WTC11 (cell line): ENCODE measurements at regions not wholly inside any gene's neighbourhood (a gene's known extent, or its start where the extent isn't known, plus 50 kb on each side); places are given as distances from the start of the nearest gene placed in this dataset.

Experiments
- ATAC-seq: fragments of 200-7000 bp; cut with Tn5 transposase; 2 replicates; pipeline ENCODE4 v1.10.0; 2021; ENCODE audit warnings: mild to moderate bottlenecking, moderate library complexity
- CTCF ChIA-PET: fragments of 300-600 bp; sonication (Branson Sonifier 250); formaldehyde crosslinking; loops from one replicate; lab custom pipeline; 2021; ENCODE audit warnings: antibody characterized with exemption; lab: Charles Lee
- POLR2A ChIA-PET: fragments of 350-600 bp; sonication (Branson Sonifier 250); formaldehyde crosslinking; loops from one replicate; lab custom pipeline; 2021; ENCODE audit warnings: antibody characterized with exemption; lab: Charles Lee
- DNase-seq: peaks from one replicate; pipeline ENCODE4 v3.0.0; 2021; ENCODE audit warnings: low spot score
- H3K27ac Mint-ChIP-seq: 2 replicates; pipeline ENCODE4 v1.8.0; 2021; ENCODE audit warnings: mixed read lengths
- H3K27me3 Mint-ChIP-seq: 2 replicates; pipeline ENCODE4 v1.8.0; 2021; ENCODE audit warnings: low read depth, mild to moderate bottlenecking, moderate library complexity, mixed read lengths
- H3K36me3 Mint-ChIP-seq: 2 replicates; pipeline ENCODE4 v1.8.0; 2021; ENCODE audit warnings: mixed read lengths
- H3K4me1 Mint-ChIP-seq: 2 replicates; pipeline ENCODE4 v1.8.0; 2022; ENCODE audit warnings: mixed read lengths
- H3K4me3 Mint-ChIP-seq: 2 replicates; pipeline ENCODE4 v1.8.0; 2021; ENCODE audit warnings: mild to moderate bottlenecking, moderate library complexity, mixed read lengths
- H3K9me3 Mint-ChIP-seq: 2 replicates; pipeline ENCODE4 v1.8.0; 2021; ENCODE audit warnings: mixed read lengths
- CREB1 ChIP-seq: sonication (generic); formaldehyde crosslinking; IDR thresholded peaks from 2 replicates; pipeline ENCODE4 v1.8.0; 2023; ENCODE audit warnings: mild to moderate bottlenecking, missing genetic modification reagents
- E2F1 ChIP-seq: sonication (generic); formaldehyde crosslinking; IDR thresholded peaks from 2 replicates; pipeline ENCODE4 v1.8.0; 2022; ENCODE audit warnings: mild to moderate bottlenecking, missing genetic modification reagents
- ETV6 ChIP-seq: sonication (generic); formaldehyde crosslinking; IDR thresholded peaks from 2 replicates; pipeline ENCODE4 v1.8.1; 2022; ENCODE audit warnings: mild to moderate bottlenecking, missing genetic modification reagents
- FOXJ3 ChIP-seq: sonication (generic); formaldehyde crosslinking; IDR thresholded peaks from 2 replicates; pipeline ENCODE4 v1.9.0; 2021; ENCODE audit warnings: missing genetic modification reagents, mild to moderate bottlenecking, borderline replicate concordance
- GTF2I ChIP-seq: fragments of 250-450 bp; sonication (Bioruptor Pico); conservative IDR thresholded peaks from 2 replicates; pipeline ENCODE4 v1.4.0; 2021; ENCODE audit warnings: mild to moderate bottlenecking
- IRF1 ChIP-seq: sonication (generic); formaldehyde crosslinking; IDR thresholded peaks from 2 replicates; pipeline ENCODE4 v1.8.0; 2023; ENCODE audit warnings: missing genetic modification reagents
- JAZF1 ChIP-seq: fragments of 250-450 bp; sonication (Bioruptor Pico); IDR thresholded peaks from 2 replicates; pipeline ENCODE4 v1.9.0; 2021; ENCODE audit warnings: moderate library complexity, mild to moderate bottlenecking, inconsistent platforms
- KAT7 ChIP-seq: sonication (generic); formaldehyde crosslinking; IDR thresholded peaks from 2 replicates; pipeline ENCODE4 v1.8.1; 2023; ENCODE audit warnings: missing genetic modification reagents, mild to moderate bottlenecking, borderline replicate concordance
- MAX ChIP-seq: sonication (generic); formaldehyde crosslinking; IDR thresholded peaks from 2 replicates; pipeline ENCODE4 v1.8.0; 2022; ENCODE audit warnings: mild to moderate bottlenecking, missing genetic modification reagents
- NFE2L1 ChIP-seq: sonication (generic); formaldehyde crosslinking; IDR thresholded peaks from 2 replicates; pipeline ENCODE4 v1.8.1; 2023; ENCODE audit warnings: missing genetic modification reagents
- NR1H2 ChIP-seq: sonication (generic); formaldehyde crosslinking; IDR thresholded peaks from 2 replicates; pipeline ENCODE4 v1.9.0; 2021; ENCODE audit warnings: mild to moderate bottlenecking, moderate library complexity, missing genetic modification reagents
- NR2C2 ChIP-seq: sonication (generic); formaldehyde crosslinking; IDR thresholded peaks from 2 replicates; pipeline ENCODE4 v1.8.0; 2022; ENCODE audit warnings: mild to moderate bottlenecking, missing genetic modification reagents
- USF1 ChIP-seq: sonication (generic); formaldehyde crosslinking; IDR thresholded peaks from 2 replicates; pipeline ENCODE4 v1.8.0; 2022; ENCODE audit warnings: mild to moderate bottlenecking, missing genetic modification reagents
- ZNF121 ChIP-seq: sonication (generic); formaldehyde crosslinking; IDR thresholded peaks from 2 replicates; pipeline ENCODE4 v1.8.0; 2023; ENCODE audit warnings: missing genetic modification reagents
- ZNF219 ChIP-seq: sonication (generic); formaldehyde crosslinking; IDR thresholded peaks from 2 replicates; pipeline ENCODE4 v1.8.0; 2023; ENCODE audit warnings: missing genetic modification reagents, mild to moderate bottlenecking, borderline replicate concordance
- ZNF263 ChIP-seq: sonication (generic); formaldehyde crosslinking; IDR thresholded peaks from 2 replicates; pipeline ENCODE4 v1.8.1; 2022; ENCODE audit warnings: low read depth, mild to moderate bottlenecking, moderate library complexity, missing genetic modification reagents
- ZNF671 ChIP-seq: fragments of 250-450 bp; sonication (Bioruptor Pico); IDR thresholded peaks from 2 replicates; pipeline ENCODE4 v1.8.0; 2021; ENCODE audit warnings: mild to moderate bottlenecking
- TF ChIP-seq, protein P1 (sequence below): fragments of 250-450 bp; sonication (Bioruptor Pico); IDR thresholded peaks from 2 replicates; pipeline ENCODE4 v1.9.0; 2021; ENCODE audit warnings: mild to moderate bottlenecking, borderline replicate concordance
- TF ChIP-seq, protein P2 (sequence below): fragments of 250-450 bp; sonication (Bioruptor Pico); IDR thresholded peaks from 2 replicates; pipeline ENCODE4 v1.8.0; 2021; ENCODE audit warnings: mild to moderate bottlenecking

GRCh38 chr10:83806717-83807116 is 332.6 kb upstream of the GHITM start (continued):
- no peak for TF ChIP-seq IRF1

- no peak overlapping the region for H3K27ac Mint-ChIP-seq
- no peak for DNase-seq
- CTCF ChIA-PET = no interaction called here
- no peak overlapping the region for H3K4me3 Mint-ChIP-seq
- no peaks in the 10 kb centered on the region for H3K27me3 Mint-ChIP-seq
- POLR2A ChIA-PET = no interaction called here
- H3K36me3 Mint-ChIP-seq = no peaks in the 10 kb centered on the region
- no peak for TF ChIP-seq GTF2I (CRISPR knock-in tag)
- TF ChIP-seq CREB1 = no peak
- no peak for TF ChIP-seq ETV6
- TF ChIP-seq ZNF263 (CRISPR knock-in tag) = no peak
- TF ChIP-seq KAT7 (CRISPR knock-in tag) = no peak
- no peak for TF ChIP-seq FOXJ3 (CRISPR knock-in tag)
- TF ChIP-seq USF1 (CRISPR knock-in tag) = no peak
- TF ChIP-seq JAZF1 (CRISPR knock-in tag) = no peak
- no peak for TF ChIP-seq ZNF671 (CRISPR knock-in tag)
- no peak for TF ChIP-seq E2F1 (CRISPR knock-in tag)
- no peak for TF ChIP-seq MAX (CRISPR knock-in tag)
- no peak for TF ChIP-seq NR1H2 (CRISPR knock-in tag)
- TF ChIP-seq ZNF219 (CRISPR knock-in tag) = no peak
- no peak for TF ChIP-seq ZNF121 (CRISPR knock-in tag)
- TF ChIP-seq NR2C2 (CRISPR knock-in tag) = no peak
- TF ChIP-seq, protein P1, sequence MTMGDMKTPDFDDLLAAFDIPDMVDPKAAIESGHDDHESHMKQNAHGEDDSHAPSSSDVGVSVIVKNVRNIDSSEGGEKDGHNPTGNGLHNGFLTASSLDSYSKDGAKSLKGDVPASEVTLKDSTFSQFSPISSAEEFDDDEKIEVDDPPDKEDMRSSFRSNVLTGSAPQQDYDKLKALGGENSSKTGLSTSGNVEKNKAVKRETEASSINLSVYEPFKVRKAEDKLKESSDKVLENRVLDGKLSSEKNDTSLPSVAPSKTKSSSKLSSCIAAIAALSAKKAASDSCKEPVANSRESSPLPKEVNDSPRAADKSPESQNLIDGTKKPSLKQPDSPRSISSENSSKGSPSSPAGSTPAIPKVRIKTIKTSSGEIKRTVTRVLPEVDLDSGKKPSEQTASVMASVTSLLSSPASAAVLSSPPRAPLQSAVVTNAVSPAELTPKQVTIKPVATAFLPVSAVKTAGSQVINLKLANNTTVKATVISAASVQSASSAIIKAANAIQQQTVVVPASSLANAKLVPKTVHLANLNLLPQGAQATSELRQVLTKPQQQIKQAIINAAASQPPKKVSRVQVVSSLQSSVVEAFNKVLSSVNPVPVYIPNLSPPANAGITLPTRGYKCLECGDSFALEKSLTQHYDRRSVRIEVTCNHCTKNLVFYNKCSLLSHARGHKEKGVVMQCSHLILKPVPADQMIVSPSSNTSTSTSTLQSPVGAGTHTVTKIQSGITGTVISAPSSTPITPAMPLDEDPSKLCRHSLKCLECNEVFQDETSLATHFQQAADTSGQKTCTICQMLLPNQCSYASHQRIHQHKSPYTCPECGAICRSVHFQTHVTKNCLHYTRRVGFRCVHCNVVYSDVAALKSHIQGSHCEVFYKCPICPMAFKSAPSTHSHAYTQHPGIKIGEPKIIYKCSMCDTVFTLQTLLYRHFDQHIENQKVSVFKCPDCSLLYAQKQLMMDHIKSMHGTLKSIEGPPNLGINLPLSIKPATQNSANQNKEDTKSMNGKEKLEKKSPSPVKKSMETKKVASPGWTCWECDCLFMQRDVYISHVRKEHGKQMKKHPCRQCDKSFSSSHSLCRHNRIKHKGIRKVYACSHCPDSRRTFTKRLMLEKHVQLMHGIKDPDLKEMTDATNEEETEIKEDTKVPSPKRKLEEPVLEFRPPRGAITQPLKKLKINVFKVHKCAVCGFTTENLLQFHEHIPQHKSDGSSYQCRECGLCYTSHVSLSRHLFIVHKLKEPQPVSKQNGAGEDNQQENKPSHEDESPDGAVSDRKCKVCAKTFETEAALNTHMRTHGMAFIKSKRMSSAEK (CRISPR knock-in tag) = no peak
- TF ChIP-seq, protein P2, sequence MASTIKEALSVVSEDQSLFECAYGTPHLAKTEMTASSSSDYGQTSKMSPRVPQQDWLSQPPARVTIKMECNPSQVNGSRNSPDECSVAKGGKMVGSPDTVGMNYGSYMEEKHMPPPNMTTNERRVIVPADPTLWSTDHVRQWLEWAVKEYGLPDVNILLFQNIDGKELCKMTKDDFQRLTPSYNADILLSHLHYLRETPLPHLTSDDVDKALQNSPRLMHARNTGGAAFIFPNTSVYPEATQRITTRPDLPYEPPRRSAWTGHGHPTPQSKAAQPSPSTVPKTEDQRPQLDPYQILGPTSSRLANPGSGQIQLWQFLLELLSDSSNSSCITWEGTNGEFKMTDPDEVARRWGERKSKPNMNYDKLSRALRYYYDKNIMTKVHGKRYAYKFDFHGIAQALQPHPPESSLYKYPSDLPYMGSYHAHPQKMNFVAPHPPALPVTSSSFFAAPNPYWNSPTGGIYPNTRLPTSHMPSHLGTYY = no peak
- TF ChIP-seq NFE2L1 (CRISPR knock-in tag) = no peak
- TF ChIP-seq, all 79 proteins: peak for 0
- Mint-ChIP-seq H3K4me1 (no peaks in the 10 kb centered on the region), H3K9me3 (no peaks in the 10 kb centered on the region)
- no peak for ATAC-seq
These were observed 330.3 kb upstream of the GHITM start for GRCh38 chr10:83809001-83809400.
